A549 (cell line): ENCODE measurements at regions not wholly inside any gene's neighbourhood (a gene's known extent, or its start where the extent isn't known, plus 50 kb on each side); places are given as distances from the start of the nearest gene placed in this dataset.

ENCODE experiments used
- ATAC-seq, 2 experiments: fragments of 200-7000 bp in 1 of 2; fragments of >200 bp in 1 of 2; cut with Nextera tagmentation in 1 of 2; cut with Tn5 transposase in 1 of 2; 3 replicates each; pipeline versions ENCODE4 v1.8.0 to v1.9.1; 2018 to 2020; ENCODE audit warnings: mild to moderate bottlenecking in 1 of 2, moderate library complexity in 1 of 2
- CTCF ChIA-PET: fragments of 300-600 bp; sonication (Branson Sonifier 250); formaldehyde crosslinking; extraction: SDS; loops from one replicate; lab custom pipeline; 2021; ENCODE audit warnings: antibody characterized with exemption, inconsistent platforms; lab: Yijun Ruan, JAX
- POLR2A ChIA-PET: fragments of 350-600 bp; formaldehyde crosslinking; extraction: SDS; loops from one replicate; lab custom pipeline; 2021; ENCODE audit warnings: antibody characterized with exemption, inconsistent platforms; lab: Yijun Ruan, JAX
- DNase-seq, 2 experiments: peaks; one replicate each; pipeline versions ENCODE4 v3.0.0 to v3.0.0-alpha.2; 2011 to 2016; ENCODE audit warnings: low read depth in 1 of 2, low spot score in 1 of 2
- FAIRE-seq: peaks from 2 replicates; lab custom pipeline; 2011; peaks lifted over from hg19 to GRCh38; lab: Jason Lieb, UNC
- H3K27ac ChIP-seq, 2 experiments: fragments of >200 bp; sonication (Bioruptor Twin); formaldehyde crosslinking; 3 replicates each; pipeline ENCODE4 v1.5.1; 2016 to 2017
- H3K4me1 ChIP-seq: fragments of >200 bp; sonication (Bioruptor Twin); formaldehyde crosslinking; 3 replicates; pipeline ENCODE4 v1.6.1; 2016
- H3K4me2 ChIP-seq: fragments of >200 bp; sonication (Bioruptor Twin); formaldehyde crosslinking; 3 replicates; pipeline ENCODE4 v1.6.1; 2016
- H3K4me3 ChIP-seq: fragments of >200 bp; sonication (Bioruptor Twin); formaldehyde crosslinking; 3 replicates; pipeline ENCODE4 v1.5.1; 2016
- H3K9me3 ChIP-seq: fragments of >200 bp; sonication (Bioruptor Twin); formaldehyde crosslinking; 3 replicates; pipeline ENCODE4 v1.6.1; 2016
- CEBPB ChIP-seq, 2 experiments: fragments of >200 bp in 1 of 2; sonication (Bioruptor Twin) in 1 of 2; formaldehyde crosslinking in 1 of 2; IDR thresholded peaks; 2 replicates each; pipeline ENCODE4 v1.6.1; 2012 to 2016
- CHD4 ChIP-seq: fragments of 200-600 bp; sonication (generic); IDR thresholded peaks from 2 replicates; pipeline ENCODE4 v1.6.1; 2016; ENCODE audit warnings: antibody characterized with exemption, mild to moderate bottlenecking, borderline replicate concordance
- CTCF ChIP-seq: fragments of >200 bp; sonication (Bioruptor Twin); formaldehyde crosslinking; IDR thresholded peaks from 3 replicates; pipeline ENCODE4 v1.5.1; 2016
- EP300 ChIP-seq, 2 experiments: fragments of >200 bp; sonication (Bioruptor Twin); formaldehyde crosslinking; IDR thresholded peaks; 2 replicates in 1 of 2; 3 replicates in 1 of 2; pipeline ENCODE4 v1.6.1; 2016 to 2017
- HDAC2 ChIP-seq: fragments of 200-600 bp; sonication (generic); IDR thresholded peaks from 2 replicates; pipeline ENCODE4 v1.6.1; 2016
- HMGXB4 ChIP-seq: fragments of 250-450 bp; sonication (Bioruptor Pico); IDR thresholded peaks from 2 replicates; pipeline ENCODE4 v1.5.0; 2021; ENCODE audit warnings: mild to moderate bottlenecking, moderate library complexity, borderline replicate concordance
- HOXB13 ChIP-seq: fragments of 250-450 bp; sonication (Bioruptor Pico); IDR thresholded peaks from 2 replicates; pipeline ENCODE4 v1.5.0; 2020; ENCODE audit warnings: low read depth, mild to moderate bottlenecking, moderate library complexity
- JUN ChIP-seq, 2 experiments: fragments of >200 bp; sonication (Bioruptor Twin); formaldehyde crosslinking; IDR thresholded peaks; 2 replicates in 1 of 2; 3 replicates in 1 of 2; pipeline ENCODE4 v1.6.1; 2016 to 2017
- JUNB ChIP-seq: fragments of >200 bp; sonication (Bioruptor Twin); formaldehyde crosslinking; IDR thresholded peaks from 2 replicates; pipeline ENCODE4 v1.6.1; 2016
- KDM5A ChIP-seq: fragments of 200-600 bp; sonication (generic); IDR thresholded peaks from 2 replicates; pipeline ENCODE4 v1.6.1; 2016; ENCODE audit warnings: antibody characterized with exemption, mild to moderate bottlenecking
- MAFK ChIP-seq: fragments of 450-650 bp; IDR thresholded peaks from 2 replicates; pipeline ENCODE4 v1.6.1; 2014; ENCODE audit not compliant: partially characterized antibody
- MAZ ChIP-seq: fragments of 150-350 bp; IDR thresholded peaks from 2 replicates; pipeline ENCODE4 v1.6.1; 2014; ENCODE audit warnings: antibody characterized with exemption, low read depth, low read length, borderline replicate concordance
- NFE2L2 ChIP-seq: fragments of 150-350 bp; conservative IDR thresholded peaks from 2 replicates; pipeline ENCODE4 v1.6.1; 2014; ENCODE audit warnings: low read length
- PHF8 ChIP-seq: fragments of 200-600 bp; sonication (generic); IDR thresholded peaks from 2 replicates; pipeline ENCODE4 v1.6.1; 2016; ENCODE audit warnings: low read depth, mild to moderate bottlenecking, antibody characterized with exemption, moderate library complexity, borderline replicate concordance
- POLR2AphosphoS2 ChIP-seq: conservative IDR thresholded peaks from 2 replicates; pipeline ENCODE4 v1.6.1; 2012; ENCODE audit warnings: low read length, improper control_type of control experiment, inconsistent platforms
- RARB ChIP-seq: fragments of 250-450 bp; sonication (Bioruptor Pico); IDR thresholded peaks from 2 replicates; pipeline ENCODE4 v1.8.0; 2021; ENCODE audit warnings: mild to moderate bottlenecking, moderate library complexity
- REST ChIP-seq: fragments of 200-600 bp; sonication (generic); IDR thresholded peaks from 2 replicates; pipeline ENCODE4 v1.6.1; 2016; ENCODE audit warnings: antibody characterized with exemption, mild to moderate bottlenecking, moderate library complexity
- TFCP2L1 ChIP-seq: fragments of 250-450 bp; sonication (Bioruptor Pico); IDR thresholded peaks from 2 replicates; pipeline ENCODE4 v1.5.0; 2021; ENCODE audit warnings: mild to moderate bottlenecking
- WGBS: methylation state at CpG from one replicate; pipeline ENCODE4 v1.1.6; 2017; ENCODE audit errors: missing lambda C conversion rate; 5-methylcytosine and 5-hydroxymethylcytosine counted together
- TF ChIP-seq, protein P1 (sequence below): fragments of 150-350 bp; IDR thresholded peaks from 2 replicates; pipeline ENCODE4 v1.6.1; 2014; ENCODE audit warnings: low read depth, mild to moderate bottlenecking, low read length
- TF ChIP-seq, protein P2 (sequence below): IDR thresholded peaks from 2 replicates; pipeline ENCODE4 v1.6.1; 2012

GRCh38 chr16:55010492-55011160, 80.0 kb downstream of the IRX5 start:
- DNase-seq (no peak), ATAC-seq (no peak), FAIRE-seq (no peak)
- H3K4me1 ChIP-seq: no peaks in the 10 kb centered on the region
- TF ChIP-seq JUNB: no peak
- no peak for TF ChIP-seq NFE2L2
- no peak for TF ChIP-seq PHF8
- no peak for TF ChIP-seq HDAC2
- no peak for TF ChIP-seq TFCP2L1 (CRISPR knock-in tag)
- no peak for TF ChIP-seq POLR2AphosphoS2
- TF ChIP-seq CTCF: no peak
- TF ChIP-seq KDM5A: no peak
- TF ChIP-seq EP300 (IDR thresholded peaks at IDR 0.05): no peak
- TF ChIP-seq, protein P1, sequence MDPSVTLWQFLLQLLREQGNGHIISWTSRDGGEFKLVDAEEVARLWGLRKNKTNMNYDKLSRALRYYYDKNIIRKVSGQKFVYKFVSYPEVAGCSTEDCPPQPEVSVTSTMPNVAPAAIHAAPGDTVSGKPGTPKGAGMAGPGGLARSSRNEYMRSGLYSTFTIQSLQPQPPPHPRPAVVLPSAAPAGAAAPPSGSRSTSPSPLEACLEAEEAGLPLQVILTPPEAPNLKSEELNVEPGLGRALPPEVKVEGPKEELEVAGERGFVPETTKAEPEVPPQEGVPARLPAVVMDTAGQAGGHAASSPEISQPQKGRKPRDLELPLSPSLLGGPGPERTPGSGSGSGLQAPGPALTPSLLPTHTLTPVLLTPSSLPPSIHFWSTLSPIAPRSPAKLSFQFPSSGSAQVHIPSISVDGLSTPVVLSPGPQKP: no peak
- TF ChIP-seq CEBPB (IDR thresholded peaks at IDR 0.05): no peak
- no peak for TF ChIP-seq HOXB13
- TF ChIP-seq MAFK: no peak
- no peak for TF ChIP-seq RARB (CRISPR knock-in tag)
- no peak for TF ChIP-seq REST
- TF ChIP-seq MAZ: no peak
- TF ChIP-seq HMGXB4 (CRISPR knock-in tag): no peak
- no peak for TF ChIP-seq JUN (IDR thresholded peaks at IDR 0.05)
- TF ChIP-seq CHD4: no peak
- TF ChIP-seq, protein P2, sequence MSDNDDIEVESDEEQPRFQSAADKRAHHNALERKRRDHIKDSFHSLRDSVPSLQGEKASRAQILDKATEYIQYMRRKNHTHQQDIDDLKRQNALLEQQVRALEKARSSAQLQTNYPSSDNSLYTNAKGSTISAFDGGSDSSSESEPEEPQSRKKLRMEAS: no peak
- H3K4me3 ChIP-seq: no peak overlapping the region
- no peak overlapping the region for H3K27ac ChIP-seq
- WGBS: 43% methylated on average over 12 of the region's 14 CpGs
- ChIA-PET POLR2A (no interaction called here), CTCF (interaction anchor here (1.3 kb wide), 1 partner anchor 9 kb away, joined by 3 read pairs; no protein-coding TSS in a partner anchor)
- H3K4me2 ChIP-seq: no peak overlapping the region
- H3K9me3 ChIP-seq: no peaks in the 10 kb centered on the region
